ENCODE measurements at regions not wholly inside any gene's neighbourhood (a gene's known extent, or its start where the extent isn't known, plus 50 kb on each side); places are given as distances from the start of the nearest gene placed in this dataset.
"Not testable (repeated sequence)": the region's sequence is repeated elsewhere in the genome, so short reads cannot be mapped to it uniquely, and the experiment has no call there.

DNA sequence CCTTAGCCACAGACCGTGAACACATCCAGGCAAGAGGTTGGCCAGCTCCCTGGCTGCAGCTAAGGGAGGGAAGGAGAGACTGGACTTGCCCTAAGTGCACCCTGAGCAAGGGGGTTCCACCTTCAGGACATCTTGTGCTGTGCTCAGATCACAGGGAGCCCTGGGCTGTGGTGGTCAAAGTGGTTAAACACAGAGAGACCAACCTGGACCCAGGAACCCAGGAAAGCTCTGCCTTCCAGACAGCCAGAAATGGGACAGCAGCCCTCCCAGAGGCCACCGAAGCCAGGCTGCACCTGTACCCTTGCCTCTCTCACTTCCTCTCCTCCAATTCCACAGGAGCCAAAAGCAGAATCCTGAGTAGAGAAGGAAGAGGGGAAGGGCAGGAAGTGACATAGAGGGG lies 105.2 kb upstream of the TMEM45B start:
- no peak for DNase-seq (ENCODE audit: low read depth)
- H3K4me3 ChIP-seq (ENCODE audit: low read depth, low read length) = no peak overlapping the region
- TF ChIP-seq CTCF (IDR thresholded peaks at IDR 0.05; ENCODE audit: control insufficient read depth, extremely low read depth, insufficient read depth) = no peak

- no peak overlapping the region for H3K4me3 ChIP-seq (ENCODE audit: low read depth, low read length)
- DNase-seq (ENCODE audit: low read depth) = no peak
- no peak for TF ChIP-seq CTCF (IDR thresholded peaks at IDR 0.05; ENCODE audit: control insufficient read depth, extremely low read depth, insufficient read depth)
Observed at GRCh38 chr11:129711760-129712159, 103.9 kb upstream of the TMEM45B start.

GRCh38 chr11:129712486-129713240 lies 103.0 kb upstream of the TMEM45B start:
- H3K4me3 ChIP-seq (ENCODE audit: low read depth, low read length); DNase-seq (ENCODE audit: low read depth): not testable (repeated sequence)

DNA sequence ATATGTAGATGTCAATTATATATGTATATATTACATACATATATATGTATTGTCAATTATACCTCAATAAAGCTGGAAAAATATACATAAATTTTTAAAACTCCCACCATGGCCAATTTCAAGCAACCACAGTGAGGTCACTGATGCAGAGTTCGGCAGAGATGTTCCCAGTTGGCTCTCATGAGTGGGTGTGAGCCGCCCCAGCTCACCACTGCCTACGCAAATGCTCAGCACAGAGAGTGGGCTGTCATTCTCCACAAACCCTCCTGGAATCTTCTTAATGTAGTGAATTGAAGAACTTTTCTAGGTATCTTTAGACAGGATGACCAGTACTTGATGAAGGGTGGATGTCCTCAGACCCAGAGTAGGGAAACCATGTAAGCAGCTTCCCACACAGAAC lies 96.6 kb upstream of the TMEM45B start:
- no peak for DNase-seq (ENCODE audit: low read depth)
- H3K4me3 ChIP-seq (ENCODE audit: low read depth, low read length) = no peak overlapping the region
- TF ChIP-seq CTCF (IDR thresholded peaks at IDR 0.05; ENCODE audit: control insufficient read depth, extremely low read depth, insufficient read depth) = no peak

DNA sequence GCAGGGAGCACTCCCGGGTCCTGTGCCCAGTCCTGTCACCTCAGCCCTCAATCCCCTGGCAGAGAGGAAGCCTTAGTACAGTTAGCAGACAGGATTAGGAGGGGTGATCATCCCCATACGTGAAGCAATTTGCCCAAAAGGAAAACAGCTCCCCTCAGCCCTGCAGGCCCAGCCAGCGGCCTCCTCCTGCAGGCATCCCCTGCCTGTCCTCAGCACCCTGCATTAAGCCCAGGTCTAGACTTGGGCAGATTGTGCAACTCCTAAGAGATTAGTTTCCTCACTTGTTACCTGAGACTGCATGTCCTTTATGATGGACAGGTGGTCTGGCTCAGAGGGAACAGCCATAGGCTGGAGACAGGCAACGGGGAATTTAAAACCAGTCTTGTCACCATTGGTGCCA lies 95.5 kb upstream of the TMEM45B start:
- TF ChIP-seq CTCF (IDR thresholded peaks at IDR 0.05; ENCODE audit: control insufficient read depth, extremely low read depth, insufficient read depth) = no peak
- no peak overlapping the region for H3K4me3 ChIP-seq (ENCODE audit: low read depth, low read length)
- no peak for DNase-seq (ENCODE audit: low read depth)

DNA sequence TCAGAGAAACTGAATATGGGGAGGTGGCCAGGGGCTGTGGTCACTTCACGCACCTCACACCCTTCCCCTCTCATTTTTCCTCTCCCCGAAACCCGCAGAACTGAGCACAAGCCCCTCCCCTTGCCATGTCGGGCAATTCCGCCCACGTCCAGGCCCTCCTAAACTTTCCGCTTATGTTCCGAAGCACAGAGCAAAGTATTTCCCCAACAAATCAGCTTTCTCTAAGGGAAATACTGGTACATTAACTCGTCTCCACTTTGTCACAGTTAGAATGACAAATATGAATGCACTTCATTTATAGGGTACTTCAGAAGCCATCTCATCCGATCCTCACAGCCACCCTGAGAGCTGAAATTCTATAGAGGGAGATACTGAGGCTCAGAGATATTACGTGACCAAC lies 94.7 kb upstream of the TMEM45B start:
- H3K4me3 ChIP-seq (ENCODE audit: low read depth, low read length) = no peak overlapping the region
- no peak for TF ChIP-seq CTCF (IDR thresholded peaks at IDR 0.05; ENCODE audit: control insufficient read depth, extremely low read depth, insufficient read depth)
- no peak for DNase-seq (ENCODE audit: low read depth)

DNA sequence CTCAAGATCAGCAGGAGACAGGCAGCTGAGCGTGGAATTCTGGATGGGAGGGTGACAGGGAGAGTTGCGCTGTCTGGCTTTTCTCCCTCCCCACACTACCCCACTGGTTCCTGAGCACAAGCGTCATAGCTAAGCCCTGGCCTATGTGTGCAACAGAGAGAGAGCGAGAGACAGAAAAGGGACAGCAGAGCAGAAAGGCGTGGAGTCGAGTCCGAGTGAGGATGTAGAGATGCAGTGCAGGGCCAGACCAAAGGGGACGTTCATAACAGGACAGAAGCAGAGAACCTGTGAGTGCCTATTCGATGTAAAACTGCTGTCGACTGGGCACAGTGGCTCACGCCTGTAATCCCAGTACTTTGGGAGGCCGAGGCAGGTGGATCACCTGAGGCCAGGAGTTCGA lies 94.0 kb upstream of the TMEM45B start:
- no peak overlapping the region for H3K4me3 ChIP-seq (ENCODE audit: low read depth, low read length)
- no peak for TF ChIP-seq CTCF (IDR thresholded peaks at IDR 0.05; ENCODE audit: control insufficient read depth, extremely low read depth, insufficient read depth)
- no peak for DNase-seq (ENCODE audit: low read depth)
